ENCODE measurements at regions not wholly inside any gene's neighbourhood (a gene's known extent, or its start where the extent isn't known, plus 50 kb on each side); places are given as distances from the start of the nearest gene placed in this dataset.

DNA sequence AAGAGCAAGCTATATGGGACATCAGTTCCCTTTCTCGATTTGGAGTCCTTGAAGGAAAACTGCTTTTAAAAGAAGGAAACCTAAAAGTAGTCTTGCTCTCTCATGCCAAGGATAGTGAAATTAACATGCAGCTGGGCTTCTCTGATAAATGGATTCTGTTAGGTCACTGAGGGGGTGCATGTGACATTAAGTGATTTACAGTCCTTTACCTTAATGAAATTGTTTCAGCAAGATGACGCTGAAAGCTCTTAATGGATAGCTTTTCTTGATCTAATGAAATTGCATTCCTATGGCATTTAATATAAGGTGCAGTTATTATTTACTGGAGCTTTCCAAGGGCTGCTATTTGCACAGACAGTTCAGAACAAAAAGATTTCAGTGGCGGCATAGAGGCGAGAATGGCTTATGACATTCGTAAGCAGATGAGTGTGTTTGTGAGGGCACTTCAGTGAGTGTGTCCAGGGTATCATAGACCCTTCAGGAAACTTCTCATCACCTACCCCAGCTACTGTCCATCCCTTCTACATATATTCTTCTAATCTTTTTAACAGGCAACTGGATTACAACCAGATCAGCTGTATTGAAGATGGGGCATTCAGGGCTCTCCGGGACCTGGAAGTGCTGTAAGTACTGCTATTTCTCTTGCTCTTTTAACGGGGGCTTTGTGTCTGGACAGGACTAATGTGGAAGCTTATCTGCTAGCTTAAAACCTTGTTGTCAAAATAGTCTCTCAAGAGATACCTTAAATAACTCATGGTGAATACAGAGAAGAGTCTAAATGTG, 219.9 kb upstream of the PACRGL start:
- H3K27ac Mint-ChIP-seq, result peak overlapping the region; percentile 80
- no peaks in the 10 kb centered on the region for H3K9me3 Mint-ChIP-seq
- peaks cover 5% of the 10 kb centered on the region for H3K36me3 Mint-ChIP-seq
- peaks cover 50% of the 10 kb centered on the region for H3K4me1 Mint-ChIP-seq
- H3K27me3 Mint-ChIP-seq (ENCODE audit: low read depth), result no peaks in the 10 kb centered on the region
- TF ChIP-seq, protein P1, sequence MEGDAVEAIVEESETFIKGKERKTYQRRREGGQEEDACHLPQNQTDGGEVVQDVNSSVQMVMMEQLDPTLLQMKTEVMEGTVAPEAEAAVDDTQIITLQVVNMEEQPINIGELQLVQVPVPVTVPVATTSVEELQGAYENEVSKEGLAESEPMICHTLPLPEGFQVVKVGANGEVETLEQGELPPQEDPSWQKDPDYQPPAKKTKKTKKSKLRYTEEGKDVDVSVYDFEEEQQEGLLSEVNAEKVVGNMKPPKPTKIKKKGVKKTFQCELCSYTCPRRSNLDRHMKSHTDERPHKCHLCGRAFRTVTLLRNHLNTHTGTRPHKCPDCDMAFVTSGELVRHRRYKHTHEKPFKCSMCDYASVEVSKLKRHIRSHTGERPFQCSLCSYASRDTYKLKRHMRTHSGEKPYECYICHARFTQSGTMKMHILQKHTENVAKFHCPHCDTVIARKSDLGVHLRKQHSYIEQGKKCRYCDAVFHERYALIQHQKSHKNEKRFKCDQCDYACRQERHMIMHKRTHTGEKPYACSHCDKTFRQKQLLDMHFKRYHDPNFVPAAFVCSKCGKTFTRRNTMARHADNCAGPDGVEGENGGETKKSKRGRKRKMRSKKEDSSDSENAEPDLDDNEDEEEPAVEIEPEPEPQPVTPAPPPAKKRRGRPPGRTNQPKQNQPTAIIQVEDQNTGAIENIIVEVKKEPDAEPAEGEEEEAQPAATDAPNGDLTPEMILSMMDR (IDR thresholded peaks at IDR 0.05; ENCODE audit: unreplicated experiment), result no peak
- no peak for DNase-seq (ENCODE audit: low spot score in 2 of 2, unreplicated experiment in 2 of 2)
- H3K4me3 Mint-ChIP-seq, result peak overlapping the region; percentile 69

DNA sequence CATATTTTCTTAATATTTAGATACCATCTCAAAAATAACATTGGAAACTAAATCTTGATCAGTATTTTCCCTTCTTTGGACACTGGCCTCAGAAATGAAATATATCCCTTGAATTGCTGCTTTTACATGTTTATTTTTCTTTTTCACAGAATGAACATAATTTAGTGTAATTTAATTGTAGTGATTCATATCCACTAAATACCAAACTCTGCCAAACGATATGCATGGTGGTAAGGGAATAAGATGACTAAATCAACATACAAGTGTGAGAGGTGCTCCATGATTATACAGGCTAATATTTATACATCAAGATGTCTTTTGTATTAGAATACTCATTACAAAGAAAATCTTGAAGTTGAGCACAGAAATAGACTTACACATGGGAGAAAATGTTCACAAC, 216.8 kb upstream of the PACRGL start:
- H3K4me3 Mint-ChIP-seq, result peak overlapping the region; percentile 28
- peak overlapping the region; percentile 5 for H3K27ac Mint-ChIP-seq
- TF ChIP-seq, protein P1 (IDR thresholded peaks at IDR 0.05; ENCODE audit: unreplicated experiment), result no peak
- no peak for DNase-seq (ENCODE audit: low spot score in 2 of 2, unreplicated experiment in 2 of 2)
- no peaks in the 10 kb centered on the region for H3K27me3 Mint-ChIP-seq (ENCODE audit: low read depth)
- peaks cover 5% of the 10 kb centered on the region for H3K36me3 Mint-ChIP-seq
- no peaks in the 10 kb centered on the region for H3K9me3 Mint-ChIP-seq
- peaks cover 57% of the 10 kb centered on the region for H3K4me1 Mint-ChIP-seq

DNA sequence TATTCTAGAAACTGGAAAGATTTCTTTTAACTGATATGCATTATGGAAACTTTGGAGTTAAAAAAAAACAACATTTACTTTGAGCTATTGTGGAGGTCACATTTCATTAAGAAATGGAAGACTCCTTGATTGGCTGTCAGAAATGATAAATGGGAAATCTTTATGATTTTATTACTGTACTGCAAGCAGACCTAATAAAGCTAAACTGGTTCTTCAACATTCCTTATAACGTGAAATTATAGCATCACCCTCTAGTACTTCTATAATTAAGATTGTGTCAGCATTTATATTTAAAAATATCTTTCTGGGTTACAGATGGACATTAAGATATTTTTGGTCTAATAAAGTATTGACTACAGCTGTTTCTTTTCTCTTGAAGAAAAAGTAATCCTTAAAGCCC, 213.8 kb upstream of the PACRGL start:
- Mint-ChIP-seq H3K4me1 (peaks cover 37% of the 10 kb centered on the region), H3K36me3 (peaks cover 19% of the 10 kb centered on the region), H3K4me3 (no peak overlapping the region), H3K27ac (peak overlapping the region; percentile 67), H3K9me3 (no peaks in the 10 kb centered on the region), H3K27me3 (ENCODE audit: low read depth) (no peaks in the 10 kb centered on the region)
- TF ChIP-seq, protein P1 (IDR thresholded peaks at IDR 0.05; ENCODE audit: unreplicated experiment), result no peak
- DNase-seq (ENCODE audit: low spot score in 2 of 2, unreplicated experiment in 2 of 2), result no peak

DNA sequence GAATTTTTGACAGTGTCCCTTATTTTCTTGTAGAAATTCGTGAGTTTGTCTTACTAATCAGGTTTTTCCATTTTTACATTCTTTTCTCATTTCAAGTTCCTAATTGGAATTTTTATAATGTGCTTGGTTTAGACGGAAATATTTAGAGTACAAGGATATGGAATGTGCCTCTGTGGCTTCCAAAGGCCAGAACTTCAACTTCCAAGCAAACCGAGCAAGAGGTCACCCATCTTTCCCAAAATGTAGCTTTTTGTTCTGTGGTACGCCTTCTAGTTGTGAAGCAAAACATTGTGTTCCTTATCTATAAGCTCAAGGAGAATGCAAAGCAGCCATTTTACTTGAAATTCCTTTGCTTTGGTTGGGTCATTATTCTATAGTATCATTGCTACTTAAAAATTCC, 212.8 kb upstream of the PACRGL start:
- TF ChIP-seq, protein P1 (IDR thresholded peaks at IDR 0.05; ENCODE audit: unreplicated experiment), result no peak
- no peaks in the 10 kb centered on the region for H3K27me3 Mint-ChIP-seq (ENCODE audit: low read depth)
- H3K27ac Mint-ChIP-seq, result peak overlapping the region; percentile 78
- DNase-seq (ENCODE audit: low spot score in 2 of 2, unreplicated experiment in 2 of 2), result no peak
- no peaks in the 10 kb centered on the region for H3K9me3 Mint-ChIP-seq
- no peak overlapping the region for H3K4me3 Mint-ChIP-seq
- H3K4me1 Mint-ChIP-seq, result peaks cover 37% of the 10 kb centered on the region
- H3K36me3 Mint-ChIP-seq, result peaks cover 24% of the 10 kb centered on the region

DNA sequence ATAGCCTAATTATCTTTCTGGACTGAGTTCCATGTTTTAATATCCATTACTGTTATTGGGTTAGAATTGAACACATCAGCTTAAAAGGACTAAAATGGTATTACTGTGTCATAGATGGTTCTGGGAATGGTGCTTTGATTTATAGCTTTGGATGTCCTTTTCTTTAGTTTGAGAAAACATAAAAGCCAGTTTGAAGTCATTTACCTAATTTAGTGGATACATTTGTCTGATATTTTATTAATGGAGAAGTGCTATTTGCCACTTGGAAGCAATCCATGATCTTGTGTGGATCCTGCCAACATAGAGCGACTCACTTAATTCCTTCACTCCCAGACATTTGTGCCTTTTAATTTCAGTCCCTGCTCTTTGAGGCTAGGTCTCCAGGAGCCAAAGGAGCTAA, 212.4 kb upstream of the PACRGL start:
- peaks cover 36% of the 10 kb centered on the region for H3K4me1 Mint-ChIP-seq
- H3K27ac Mint-ChIP-seq, result peak overlapping the region; percentile 78
- peaks cover 26% of the 10 kb centered on the region for H3K36me3 Mint-ChIP-seq
- no peaks in the 10 kb centered on the region for H3K27me3 Mint-ChIP-seq (ENCODE audit: low read depth)
- DNase-seq (ENCODE audit: low spot score in 2 of 2, unreplicated experiment in 2 of 2), result no peak
- no peak overlapping the region for H3K4me3 Mint-ChIP-seq
- TF ChIP-seq, protein P1 (IDR thresholded peaks at IDR 0.05; ENCODE audit: unreplicated experiment), result no peak
- H3K9me3 Mint-ChIP-seq, result no peaks in the 10 kb centered on the region
